ENCODE measurements at regions not wholly inside any gene's neighbourhood (a gene's known extent, or its start where the extent isn't known, plus 50 kb on each side); places are given as distances from the start of the nearest gene placed in this dataset.

DNA sequence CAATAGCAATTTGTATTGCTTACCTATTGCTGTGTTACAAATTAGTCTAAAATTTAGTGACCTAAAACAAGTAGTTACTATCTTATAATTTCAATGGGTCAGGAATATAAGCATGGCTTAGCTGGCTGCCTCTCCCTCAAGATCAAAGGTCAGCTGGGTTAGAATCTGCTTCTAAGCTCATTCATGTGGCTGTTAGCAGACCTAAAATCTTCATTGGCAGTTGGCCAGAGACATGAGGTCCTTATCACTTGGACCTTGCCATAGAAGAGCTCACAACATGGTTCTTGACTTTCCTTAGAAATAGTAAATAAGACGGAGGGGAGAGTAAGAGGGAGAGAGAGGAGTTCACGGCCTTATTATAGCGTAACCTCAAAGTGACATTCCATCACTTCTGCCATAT is 468.0 kb downstream of the HTR7 start:
- no peak for DNase-seq (ENCODE audit: low read depth, low spot score)
- Mint-ChIP-seq H3K36me3 (ENCODE audit: low read depth) (no peaks in the 10 kb centered on the region), H3K4me3 (no peak overlapping the region), H3K27ac (ENCODE audit: unreplicated experiment) (no peak overlapping the region), H3K27me3 (ENCODE audit: low read depth) (no peaks in the 10 kb centered on the region), H3K9me3 (peaks cover 3% of the 10 kb centered on the region), H3K4me1 (peaks cover 8% of the 10 kb centered on the region)
- TF ChIP-seq, protein P1, sequence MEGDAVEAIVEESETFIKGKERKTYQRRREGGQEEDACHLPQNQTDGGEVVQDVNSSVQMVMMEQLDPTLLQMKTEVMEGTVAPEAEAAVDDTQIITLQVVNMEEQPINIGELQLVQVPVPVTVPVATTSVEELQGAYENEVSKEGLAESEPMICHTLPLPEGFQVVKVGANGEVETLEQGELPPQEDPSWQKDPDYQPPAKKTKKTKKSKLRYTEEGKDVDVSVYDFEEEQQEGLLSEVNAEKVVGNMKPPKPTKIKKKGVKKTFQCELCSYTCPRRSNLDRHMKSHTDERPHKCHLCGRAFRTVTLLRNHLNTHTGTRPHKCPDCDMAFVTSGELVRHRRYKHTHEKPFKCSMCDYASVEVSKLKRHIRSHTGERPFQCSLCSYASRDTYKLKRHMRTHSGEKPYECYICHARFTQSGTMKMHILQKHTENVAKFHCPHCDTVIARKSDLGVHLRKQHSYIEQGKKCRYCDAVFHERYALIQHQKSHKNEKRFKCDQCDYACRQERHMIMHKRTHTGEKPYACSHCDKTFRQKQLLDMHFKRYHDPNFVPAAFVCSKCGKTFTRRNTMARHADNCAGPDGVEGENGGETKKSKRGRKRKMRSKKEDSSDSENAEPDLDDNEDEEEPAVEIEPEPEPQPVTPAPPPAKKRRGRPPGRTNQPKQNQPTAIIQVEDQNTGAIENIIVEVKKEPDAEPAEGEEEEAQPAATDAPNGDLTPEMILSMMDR (conservative IDR thresholded peaks at IDR 0.05) = no peak

DNA sequence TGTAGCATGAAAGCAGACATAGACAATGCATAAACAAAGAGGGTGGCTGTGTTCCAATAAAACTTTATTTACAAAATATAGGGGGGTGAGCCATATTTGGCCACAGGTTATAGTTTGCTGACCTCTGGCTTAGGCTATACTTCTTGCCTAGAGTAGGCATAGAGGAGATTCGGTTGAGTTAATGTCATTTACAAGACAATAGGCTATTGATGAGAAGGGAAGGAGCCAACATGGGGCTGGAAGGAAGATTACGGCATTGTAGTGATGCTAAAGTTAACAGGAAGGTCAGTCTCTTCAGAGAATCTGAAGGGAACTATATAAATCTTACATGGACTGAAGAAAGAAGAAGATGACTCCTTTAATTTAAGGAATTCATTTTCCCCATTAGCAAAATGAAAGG is 463.5 kb downstream of the HTR7 start:
- Mint-ChIP-seq H3K4me3 (no peak overlapping the region), H3K27ac (ENCODE audit: unreplicated experiment) (no peak overlapping the region), H3K4me1 (peaks cover 8% of the 10 kb centered on the region), H3K27me3 (ENCODE audit: low read depth) (no peaks in the 10 kb centered on the region), H3K36me3 (ENCODE audit: low read depth) (no peaks in the 10 kb centered on the region), H3K9me3 (peaks cover 3% of the 10 kb centered on the region)
- DNase-seq (ENCODE audit: low read depth, low spot score) = no peak
- TF ChIP-seq, protein P1 (conservative IDR thresholded peaks at IDR 0.05) = no peak

DNA sequence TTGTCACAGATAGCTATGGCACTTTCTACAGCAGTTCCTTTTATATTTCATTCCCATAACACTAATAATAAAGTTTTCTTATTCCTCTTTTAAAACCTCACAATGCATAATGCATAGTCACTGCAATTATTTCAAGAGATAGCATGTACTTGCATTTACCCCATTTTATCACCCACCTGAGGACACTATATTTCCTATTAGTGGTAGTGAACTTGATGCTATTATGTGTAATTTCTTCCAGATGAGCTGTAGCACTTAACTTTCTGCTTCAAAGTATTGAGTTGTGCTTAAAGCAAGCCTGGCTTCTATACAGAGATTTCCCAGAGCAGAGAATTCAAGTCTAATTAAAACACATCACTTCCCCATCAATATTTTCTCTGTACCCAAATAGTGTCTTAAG is 461.1 kb downstream of the HTR7 start:
- Mint-ChIP-seq H3K9me3 (peaks cover 3% of the 10 kb centered on the region), H3K27ac (ENCODE audit: unreplicated experiment) (no peak overlapping the region), H3K36me3 (ENCODE audit: low read depth) (no peaks in the 10 kb centered on the region), H3K4me3 (no peak overlapping the region), H3K27me3 (ENCODE audit: low read depth) (no peaks in the 10 kb centered on the region), H3K4me1 (peaks cover 8% of the 10 kb centered on the region)
- TF ChIP-seq, protein P1 (conservative IDR thresholded peaks at IDR 0.05) = no peak
- no peak for DNase-seq (ENCODE audit: low read depth, low spot score)

DNA sequence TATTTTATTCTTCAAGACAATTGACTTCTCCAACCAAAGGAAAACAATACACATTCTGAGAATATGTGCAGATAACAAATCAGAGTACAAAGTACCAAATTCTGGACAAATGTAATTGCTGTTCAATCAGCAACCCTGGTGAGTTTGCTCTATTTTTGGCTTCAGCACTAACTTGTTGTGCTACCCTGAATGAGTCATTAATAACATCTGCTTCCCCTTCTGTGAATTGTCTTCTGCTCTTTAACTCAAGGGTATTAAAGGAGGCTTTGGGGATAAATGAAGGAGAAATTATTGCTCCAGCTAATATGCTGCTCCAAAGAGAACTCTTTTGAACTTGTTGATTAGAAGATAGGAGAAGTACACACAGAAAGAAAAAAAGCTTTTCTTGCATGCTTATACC is 459.3 kb downstream of the HTR7 start:
- Mint-ChIP-seq H3K4me1 (peaks cover 8% of the 10 kb centered on the region), H3K9me3 (peaks cover 3% of the 10 kb centered on the region), H3K4me3 (no peak overlapping the region), H3K27ac (ENCODE audit: unreplicated experiment) (no peak overlapping the region), H3K27me3 (ENCODE audit: low read depth) (no peaks in the 10 kb centered on the region), H3K36me3 (ENCODE audit: low read depth) (no peaks in the 10 kb centered on the region)
- no peak for DNase-seq (ENCODE audit: low read depth, low spot score)
- TF ChIP-seq, protein P1 (conservative IDR thresholded peaks at IDR 0.05) = no peak

DNA sequence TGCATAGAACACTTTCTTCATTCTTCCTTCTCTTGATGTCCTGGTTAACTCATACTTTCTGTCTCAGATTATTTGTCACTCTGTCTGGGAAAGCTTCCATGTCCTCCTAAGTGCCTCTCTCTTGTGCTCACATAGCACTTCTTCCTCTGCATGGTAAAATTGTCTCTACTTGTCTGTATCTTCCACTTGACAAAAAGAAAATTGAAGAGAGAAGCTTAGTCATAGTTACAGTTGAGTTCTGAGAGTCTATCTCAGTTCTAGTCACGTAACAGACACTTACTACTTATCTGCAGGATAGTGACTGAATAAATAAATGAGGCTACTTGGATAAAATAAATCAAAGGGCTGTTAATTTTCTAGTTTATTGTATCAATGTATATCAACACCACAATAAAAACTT is 458.1 kb downstream of the HTR7 start:
- TF ChIP-seq, protein P1 (conservative IDR thresholded peaks at IDR 0.05) = no peak
- no peaks in the 10 kb centered on the region for H3K4me1 Mint-ChIP-seq
- no peak for DNase-seq (ENCODE audit: low read depth, low spot score)
- no peaks in the 10 kb centered on the region for H3K27me3 Mint-ChIP-seq (ENCODE audit: low read depth)
- H3K9me3 Mint-ChIP-seq = no peaks in the 10 kb centered on the region
- H3K4me3 Mint-ChIP-seq = no peak overlapping the region
- no peaks in the 10 kb centered on the region for H3K36me3 Mint-ChIP-seq (ENCODE audit: low read depth)
- no peak overlapping the region for H3K27ac Mint-ChIP-seq (ENCODE audit: unreplicated experiment)

Data from neural crest cell (in vitro differentiated cells).